ENCODE measurements at regions not wholly inside any gene's neighbourhood (a gene's known extent, or its start where the extent isn't known, plus 50 kb on each side); places are given as distances from the start of the nearest gene placed in this dataset.

- TF ChIP-seq TAF1 (IDR thresholded peaks at IDR 0.05; ENCODE audit: borderline replicate concordance, insufficient read depth, low read length), result no peak
- no peak for TF ChIP-seq POLR2AphosphoS5 (IDR thresholded peaks at IDR 0.05; ENCODE audit: low read depth, low read length)
- TF ChIP-seq SIN3A (IDR thresholded peaks at IDR 0.05; ENCODE audit: borderline replicate concordance, insufficient read depth, low read length), result no peak
- TF ChIP-seq REST (IDR thresholded peaks at IDR 0.05; ENCODE audit: insufficient read depth in 1 of 2, low read depth in 2 of 2, low read length in 2 of 2), result no peak
These were observed 868.8 kb downstream of the CDH11 start for GRCh38 chr16:64253096-64253495.

Data from PFSK-1 (cell line).